GM23248 (cell line): ENCODE measurements at regions not wholly inside any gene's neighbourhood (a gene's known extent, or its start where the extent isn't known, plus 50 kb on each side); places are given as distances from the start of the nearest gene placed in this dataset.

ENCODE experiments used
- EZH2 ChIP-seq: fragments of 200-600 bp; sonication (generic); IDR thresholded peaks from 2 replicates; pipeline ENCODE4 v1.6.1; 2018; ENCODE audit warnings: antibody characterized with exemption, mild to moderate bottlenecking; ENCODE audit not compliant: insufficient read depth, poor library complexity, severe bottlenecking
- EZH2phosphoT487 ChIP-seq: fragments of 200-600 bp; sonication (generic); IDR thresholded peaks from 2 replicates; pipeline ENCODE4 v1.6.1; 2018; ENCODE audit warnings: antibody characterized with exemption, moderate library complexity, mild to moderate bottlenecking, low read depth; ENCODE audit not compliant: insufficient read depth

GRCh38 chr1:114209971-114210370 lies 56.3 kb upstream of the SYT6 start:
- TF ChIP-seq EZH2: no peak
- TF ChIP-seq EZH2phosphoT487: no peak
